NCI-H2081 (cell line): ENCODE measurements at regions not wholly inside any gene's neighbourhood (a gene's known extent, or its start where the extent isn't known, plus 50 kb on each side); places are given as distances from the start of the nearest gene placed in this dataset.

ENCODE experiments used
- DNase-seq, 2 experiments: peaks; one replicate each; lab custom pipeline; 2025; lab: John Stamatoyannopoulos, UW

- DNase-seq, result no peak
These were observed 1327.1 kb upstream of the ZEB2 start for GRCh38 chr2:145846982-145847381.

DNA sequence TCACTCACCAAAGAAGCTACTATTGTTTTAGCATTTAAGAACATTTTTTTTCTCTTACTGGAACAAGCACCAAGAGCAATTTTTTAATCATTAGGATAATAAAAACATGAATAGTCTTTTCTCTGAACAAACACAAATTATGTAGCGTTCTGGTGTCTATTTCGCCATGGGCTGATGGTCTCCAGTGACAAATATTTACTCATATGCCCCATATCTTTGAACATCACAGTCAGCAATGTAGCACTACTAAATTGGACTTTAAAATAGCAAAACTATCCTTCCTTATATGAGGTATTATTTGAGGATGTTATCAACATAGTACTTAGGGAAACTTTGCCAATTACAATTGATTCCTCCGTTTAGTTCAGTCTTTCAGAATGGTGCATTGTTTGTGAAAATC is 1326.0 kb upstream of the ZEB2 start:
- DNase-seq, result no peak

DNA sequence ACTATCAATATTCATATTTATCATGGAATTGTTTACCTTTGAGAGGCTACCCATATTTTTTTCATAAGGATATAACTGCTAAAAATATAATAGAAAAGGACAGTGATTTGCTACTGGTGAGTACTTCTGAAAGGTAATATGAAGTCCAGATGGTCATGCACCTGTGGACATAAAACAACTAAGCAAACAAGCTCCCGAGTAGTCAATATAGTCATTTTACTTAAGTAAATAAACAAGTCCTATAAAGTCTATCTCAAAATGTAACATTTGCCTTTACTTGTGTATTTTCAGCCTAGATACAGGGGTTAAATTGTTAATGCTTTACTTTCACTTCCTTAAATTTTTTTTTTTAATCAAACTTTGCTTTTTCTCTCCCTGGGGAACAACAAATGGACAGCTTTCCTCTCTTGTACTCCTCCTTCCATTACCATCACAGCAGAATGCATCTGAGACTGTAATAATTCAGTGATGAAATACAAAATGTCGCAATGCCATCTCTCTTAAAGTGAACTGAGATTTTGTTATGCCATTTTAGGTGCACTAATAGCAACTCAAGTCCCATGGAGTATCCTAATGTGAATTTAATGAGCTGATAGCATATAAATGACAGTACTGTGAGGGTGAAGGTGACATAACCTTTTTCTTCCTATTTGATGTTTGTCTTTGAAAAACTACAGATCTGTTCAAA is 1325.4 kb upstream of the ZEB2 start:
- peak in 1 of 2 experiments; percentile 45 for DNase-seq

GRCh38 chr2:145841973-145842372 is 1322.1 kb upstream of the ZEB2 start:
- DNase-seq, result no peak

DNA sequence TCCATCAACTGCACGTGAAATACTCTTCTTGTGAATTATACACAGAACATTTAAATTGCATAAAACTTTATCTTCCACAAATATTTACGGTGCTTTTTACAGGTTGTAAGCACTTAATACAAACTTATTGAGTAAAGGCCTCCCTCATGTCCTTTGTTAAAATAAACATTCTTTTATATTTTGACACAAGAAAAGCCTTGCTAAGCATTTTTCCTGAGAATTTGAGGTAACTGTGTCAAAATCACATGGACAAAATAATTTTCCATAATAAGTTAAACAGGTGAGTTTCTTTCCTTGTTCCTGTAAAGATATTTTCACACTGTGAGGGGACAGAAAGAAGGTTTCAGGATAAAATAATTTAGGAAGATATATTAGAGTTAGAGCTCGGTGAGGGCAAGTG is 1317.1 kb upstream of the ZEB2 start:
- DNase-seq, result no peak

GRCh38 chr2:145835665-145836064 is 1315.7 kb upstream of the ZEB2 start:
- no peak for DNase-seq

GRCh38 chr2:145832681-145833080 is 1312.8 kb upstream of the ZEB2 start:
- DNase-seq, result no peak

DNA sequence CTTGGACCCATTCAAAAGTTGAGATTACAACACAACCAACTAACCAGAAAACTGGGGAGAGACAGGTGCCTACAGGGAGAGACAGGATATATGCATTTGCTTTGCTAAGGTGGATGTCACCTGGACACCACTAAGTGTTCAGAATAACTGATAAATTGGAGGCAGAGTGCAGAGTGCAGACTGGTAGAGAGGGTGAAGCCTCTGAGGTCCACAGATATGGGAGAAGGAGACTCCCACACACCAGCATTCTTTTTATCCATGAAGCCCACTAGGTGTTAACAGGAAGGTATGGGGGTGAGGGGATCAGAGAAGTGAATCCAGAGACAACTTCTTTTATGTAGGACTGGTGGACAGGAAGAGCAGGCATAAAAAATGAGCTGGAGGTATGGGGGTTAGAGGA is 1310.0 kb upstream of the ZEB2 start:
- no peak for DNase-seq

DNA sequence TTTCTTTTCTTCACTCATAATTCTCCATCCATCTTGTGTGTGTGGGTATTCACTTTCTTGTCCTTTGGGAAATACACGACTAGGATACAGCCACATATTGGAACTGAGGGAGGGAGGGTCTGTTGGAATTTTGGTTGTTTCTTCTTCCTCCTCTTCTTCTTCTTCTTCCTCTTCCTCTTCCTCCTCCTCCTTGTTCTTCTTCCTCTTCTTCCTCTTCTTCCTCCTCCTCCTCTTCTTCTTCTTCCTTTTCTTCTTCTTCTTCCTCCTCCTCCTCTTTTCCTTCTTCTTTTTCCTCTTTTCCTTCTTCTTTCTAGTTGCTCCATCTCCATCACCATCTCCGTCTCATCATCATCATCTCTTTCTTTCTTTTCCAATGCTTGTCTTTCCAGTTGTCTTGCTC is 1307.3 kb upstream of the ZEB2 start:
- DNase-seq, result no peak

- no peak for DNase-seq
These were observed 1304.5 kb upstream of the ZEB2 start for GRCh38 chr2:145824384-145824783.

DNA sequence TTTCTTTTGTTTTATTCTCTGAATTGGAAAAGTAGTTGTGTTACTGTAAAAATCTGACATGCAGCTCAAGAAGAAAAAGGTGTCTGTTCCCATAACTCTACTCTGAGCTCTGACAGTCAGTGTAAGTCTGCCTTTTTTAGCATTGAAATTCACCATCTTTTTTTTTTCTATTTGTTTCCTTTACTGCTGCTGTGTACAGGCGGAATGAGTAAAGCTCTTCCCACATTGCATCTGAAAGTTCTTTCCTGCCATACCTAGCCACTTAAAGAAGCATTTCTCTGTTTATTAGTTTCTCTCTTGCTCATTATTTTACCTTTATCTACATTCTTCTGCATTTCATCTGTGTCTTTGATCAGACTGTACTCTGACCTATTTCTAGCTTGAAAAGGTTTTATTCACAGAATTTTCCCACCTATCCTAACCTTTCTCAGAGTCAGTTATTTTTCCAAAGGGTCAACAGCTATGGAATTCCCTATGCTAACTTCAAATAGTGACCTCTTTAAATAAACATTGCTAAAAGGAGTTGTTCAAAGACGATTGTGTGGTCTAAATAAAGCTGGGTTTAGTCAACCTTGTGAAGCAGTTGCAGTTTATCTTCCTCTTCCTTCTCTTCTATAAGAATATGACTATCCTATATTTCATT is 1303.1 kb upstream of the ZEB2 start:
- DNase-seq, result no peak

- no peak for DNase-seq
These were observed 1300.7 kb upstream of the ZEB2 start for GRCh38 chr2:145820651-145821050.

GRCh38 chr2:145818890-145819504 is 1299.1 kb upstream of the ZEB2 start:
- no peak for DNase-seq

- no peak for DNase-seq
These were observed 1296.0 kb upstream of the ZEB2 start for GRCh38 chr2:145815933-145816332.

GRCh38 chr2:145813481-145813880 is 1293.6 kb upstream of the ZEB2 start:
- no peak for DNase-seq

GRCh38 chr2:145812165-145812554 is 1292.2 kb upstream of the ZEB2 start:
- no peak for DNase-seq

DNA sequence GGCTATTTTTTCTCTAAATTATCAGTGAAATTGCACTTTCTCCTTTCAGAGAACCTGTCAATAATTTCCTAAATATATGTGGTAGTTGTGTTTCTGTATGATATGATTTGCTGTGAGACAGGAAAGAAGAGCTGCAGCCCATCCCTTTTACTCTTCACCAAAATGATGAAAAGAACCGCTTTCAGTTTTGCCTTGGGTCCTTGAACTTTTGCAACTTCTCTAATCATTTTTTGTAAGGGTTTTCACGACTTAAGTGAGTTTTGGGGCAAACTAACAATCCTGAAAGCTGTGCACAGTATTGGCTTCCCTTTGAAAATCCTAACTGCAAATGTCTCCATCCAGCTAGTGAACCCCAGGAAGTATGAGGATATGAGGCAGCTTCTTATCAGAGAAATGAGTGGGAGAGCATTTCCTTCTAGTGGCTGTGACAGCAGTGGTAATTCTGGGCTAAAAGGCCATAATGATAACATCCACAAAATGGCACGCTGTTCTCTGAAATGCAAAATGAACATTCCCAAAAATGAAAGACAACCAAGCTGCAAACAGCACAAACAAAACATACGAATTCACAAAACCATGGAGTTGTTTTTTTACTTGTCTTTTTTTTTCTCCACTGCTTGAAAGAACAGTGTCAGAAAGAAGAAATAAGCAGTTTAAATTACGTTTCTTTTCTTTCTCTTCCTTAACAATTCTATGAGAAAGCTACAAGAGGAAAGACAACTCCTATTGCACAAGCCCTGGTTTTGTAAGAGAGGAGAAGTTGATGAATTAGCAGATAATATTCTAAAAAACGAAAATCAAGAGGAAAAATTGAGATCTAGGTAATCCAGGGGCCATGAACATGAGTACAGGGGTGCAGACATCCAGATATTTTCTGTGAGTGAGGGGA is 1291.6 kb upstream of the ZEB2 start:
- no peak for DNase-seq

GRCh38 chr2:145807968-145808367 is 1288.0 kb upstream of the ZEB2 start:
- DNase-seq, result no peak

DNA sequence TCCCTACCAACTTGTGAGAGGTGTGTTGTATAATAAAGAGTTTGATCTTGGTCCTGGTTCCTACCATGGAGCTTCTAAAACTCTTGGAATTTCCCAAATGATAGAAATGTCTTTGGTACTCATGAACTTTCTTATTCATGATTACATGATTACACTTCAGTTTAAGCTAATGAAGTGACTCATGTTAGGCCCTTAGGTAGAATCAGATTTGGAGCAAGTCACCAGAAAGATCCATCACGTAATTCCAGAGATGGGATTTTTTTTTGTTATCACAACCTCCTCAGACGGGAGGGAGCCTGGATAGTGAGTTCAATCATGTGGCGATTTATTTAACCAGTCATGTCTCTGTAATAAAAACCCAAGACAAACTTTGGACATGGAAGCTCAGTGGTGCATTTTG is 1287.6 kb upstream of the ZEB2 start:
- DNase-seq, result no peak

- no peak for DNase-seq
These were observed 1286.6 kb upstream of the ZEB2 start for GRCh38 chr2:145806546-145806945.

DNA sequence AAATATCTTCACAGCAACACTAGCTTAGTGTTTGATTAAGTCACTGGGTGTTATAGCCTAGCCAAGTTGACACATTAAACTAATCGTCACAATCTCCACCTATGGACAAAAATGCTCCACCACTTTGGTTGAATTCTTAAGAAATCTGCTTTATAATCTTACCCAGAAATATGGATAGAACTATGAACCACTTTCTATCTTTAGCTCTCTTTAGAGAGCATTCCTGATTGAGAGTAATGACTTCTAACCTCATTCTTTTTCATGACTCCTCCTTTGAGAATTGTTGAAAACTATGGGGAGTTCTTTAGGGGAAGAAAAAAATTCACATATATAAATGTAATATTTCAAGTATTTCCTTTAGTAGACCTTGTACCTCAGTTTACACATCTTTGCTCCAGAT is 1282.2 kb upstream of the ZEB2 start:
- no peak for DNase-seq

DNA sequence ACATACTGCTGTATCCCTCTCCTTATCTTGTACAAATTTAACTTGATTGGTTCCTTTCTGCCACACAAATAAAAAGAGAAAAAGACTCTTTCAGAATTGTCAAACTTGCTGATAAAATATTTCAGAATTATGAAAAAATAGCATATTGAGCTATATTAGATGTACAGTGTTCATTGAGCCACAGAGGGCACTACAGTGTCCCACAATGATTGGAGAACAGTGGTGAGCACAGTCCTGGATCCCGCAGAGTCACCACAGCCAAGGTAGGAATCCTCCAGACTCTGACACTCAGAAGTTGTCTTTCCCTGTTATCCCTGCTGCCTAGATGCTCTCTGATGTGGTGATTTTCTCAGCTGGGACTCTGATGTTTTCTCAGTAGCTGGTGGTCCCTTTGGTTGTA is 1281.3 kb upstream of the ZEB2 start:
- no peak for DNase-seq
